Bronchial epithelial cell (primary cell): ENCODE measurements at regions not wholly inside any gene's neighbourhood (a gene's known extent, or its start where the extent isn't known, plus 50 kb on each side); places are given as distances from the start of the nearest gene placed in this dataset.
A peak's percentile ranks its signal among the peaks of the same experiment; 100 is the strongest.

Experiments
- DNase-seq: peaks from one replicate; pipeline ENCODE4 v3.0.0-alpha.2; 2010; ENCODE audit warnings: low read depth
- FAIRE-seq: peaks from 2 replicates; lab custom pipeline; 2011; peaks lifted over from hg19 to GRCh38; lab: Jason Lieb, UNC
- H3K27me3 ChIP-seq: 2 replicates; pipeline ENCODE4 v1.5.1; 2011; ENCODE audit warnings: low read length; ENCODE audit not compliant: control insufficient read depth, insufficient read depth
- H3K36me3 ChIP-seq: 2 replicates; pipeline ENCODE4 v1.5.1; 2011; ENCODE audit warnings: low read length; ENCODE audit not compliant: control insufficient read depth, insufficient read depth
- H3K4me3 ChIP-seq: 2 replicates; pipeline ENCODE4 v1.5.1; 2011; ENCODE audit warnings: mild to moderate bottlenecking, low read depth, low read length, control low read depth
- TF ChIP-seq, protein P1 (sequence below): IDR thresholded peaks from 2 replicates; pipeline ENCODE4 v1.5.1; 2011; ENCODE audit warnings: mild to moderate bottlenecking, moderate library complexity, low read length, control low read depth, inconsistent platforms; ENCODE audit not compliant: insufficient read depth, severe bottlenecking

DNA sequence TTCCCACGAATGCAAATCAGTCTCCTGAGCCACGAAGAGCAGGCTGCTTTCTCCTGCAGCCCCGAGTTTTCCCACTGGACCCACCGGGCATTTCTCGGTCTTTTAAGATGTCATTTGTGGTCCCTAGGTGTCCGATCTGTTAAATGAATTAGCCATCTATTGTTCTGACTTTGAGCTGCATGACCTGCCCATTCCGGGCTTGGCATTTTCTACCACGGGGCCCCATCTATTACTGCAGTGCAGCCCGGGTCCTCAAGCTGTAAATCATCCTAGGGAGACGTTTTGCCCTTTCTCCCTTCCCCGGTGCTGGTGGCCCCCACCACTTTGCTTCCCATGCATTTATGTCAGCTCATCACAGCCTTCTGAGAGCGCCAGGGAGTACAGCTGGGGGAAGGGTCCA lies 405.4 kb downstream of the IRX1 start:
- Histone ChIP-seq H3K27me3 (no peaks in the 10 kb centered on the region), H3K4me3 (no peak overlapping the region), H3K36me3 (no peaks in the 10 kb centered on the region)
- DNase-seq (no peak), FAIRE-seq (no peak)
- TF ChIP-seq, protein P1, sequence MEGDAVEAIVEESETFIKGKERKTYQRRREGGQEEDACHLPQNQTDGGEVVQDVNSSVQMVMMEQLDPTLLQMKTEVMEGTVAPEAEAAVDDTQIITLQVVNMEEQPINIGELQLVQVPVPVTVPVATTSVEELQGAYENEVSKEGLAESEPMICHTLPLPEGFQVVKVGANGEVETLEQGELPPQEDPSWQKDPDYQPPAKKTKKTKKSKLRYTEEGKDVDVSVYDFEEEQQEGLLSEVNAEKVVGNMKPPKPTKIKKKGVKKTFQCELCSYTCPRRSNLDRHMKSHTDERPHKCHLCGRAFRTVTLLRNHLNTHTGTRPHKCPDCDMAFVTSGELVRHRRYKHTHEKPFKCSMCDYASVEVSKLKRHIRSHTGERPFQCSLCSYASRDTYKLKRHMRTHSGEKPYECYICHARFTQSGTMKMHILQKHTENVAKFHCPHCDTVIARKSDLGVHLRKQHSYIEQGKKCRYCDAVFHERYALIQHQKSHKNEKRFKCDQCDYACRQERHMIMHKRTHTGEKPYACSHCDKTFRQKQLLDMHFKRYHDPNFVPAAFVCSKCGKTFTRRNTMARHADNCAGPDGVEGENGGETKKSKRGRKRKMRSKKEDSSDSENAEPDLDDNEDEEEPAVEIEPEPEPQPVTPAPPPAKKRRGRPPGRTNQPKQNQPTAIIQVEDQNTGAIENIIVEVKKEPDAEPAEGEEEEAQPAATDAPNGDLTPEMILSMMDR: no peak

DNA sequence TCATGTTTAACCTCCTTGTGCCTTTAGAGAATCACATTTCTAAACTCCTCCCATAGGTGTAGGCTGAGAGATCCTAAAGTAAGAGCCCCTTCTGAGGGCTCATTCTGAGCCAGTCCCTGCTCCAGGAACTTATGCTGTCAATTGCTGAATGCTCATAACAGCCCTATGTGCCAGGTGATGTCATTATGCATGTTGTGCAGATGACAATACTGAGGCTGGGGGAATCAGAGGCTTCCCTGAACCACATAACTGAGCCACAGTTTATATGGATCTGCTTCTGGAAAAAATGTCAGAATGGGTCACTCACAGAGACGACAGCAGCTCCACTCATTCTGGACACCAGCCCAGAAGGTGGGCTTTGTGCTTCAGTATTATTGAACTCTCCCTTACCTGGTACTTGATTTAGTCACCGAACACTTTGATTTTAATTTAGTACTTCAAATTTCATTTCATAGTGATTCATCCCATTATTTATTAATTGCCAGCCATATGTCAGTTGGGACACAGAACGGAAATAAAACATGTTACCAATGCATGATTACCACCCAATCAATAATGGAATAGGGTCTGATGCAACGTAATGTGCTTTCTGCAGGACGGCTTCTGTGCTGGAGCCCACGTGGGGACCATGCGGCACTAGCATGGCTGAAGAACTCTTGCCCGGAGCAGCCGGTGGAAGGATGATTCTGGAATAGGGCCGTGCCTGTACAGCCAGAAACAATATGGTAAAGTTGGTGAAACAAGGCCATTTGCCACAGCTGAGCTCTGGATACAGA lies 406.3 kb downstream of the IRX1 start:
- DNase-seq: no peak
- FAIRE-seq: no peak
- Histone ChIP-seq H3K36me3 (no peaks in the 10 kb centered on the region), H3K27me3 (no peaks in the 10 kb centered on the region), H3K4me3 (no peak overlapping the region)
- TF ChIP-seq, protein P1: no peak

DNA sequence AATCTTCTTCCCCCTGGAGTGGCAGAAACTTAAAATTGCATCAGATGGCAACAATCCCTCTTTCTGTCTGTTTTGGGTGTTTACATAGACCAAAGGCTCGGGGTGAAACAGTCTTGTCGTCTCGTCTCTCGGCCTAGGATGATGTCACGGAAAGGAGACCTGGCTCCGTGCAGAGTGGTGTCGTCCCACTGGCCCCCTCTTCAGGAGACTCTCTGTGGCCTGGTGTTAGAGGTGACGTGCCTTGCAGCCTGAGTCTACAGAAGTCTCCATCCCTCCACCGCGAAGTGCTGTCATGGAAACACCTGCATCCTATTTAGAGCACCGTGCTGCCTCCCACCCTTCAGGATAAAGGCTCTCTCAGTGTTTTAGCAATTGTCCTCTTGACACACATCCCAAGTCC lies 409.7 kb downstream of the IRX1 start:
- H3K27me3 ChIP-seq: no peaks in the 10 kb centered on the region
- FAIRE-seq: peak; percentile 40
- TF ChIP-seq, protein P1: no peak

DNA sequence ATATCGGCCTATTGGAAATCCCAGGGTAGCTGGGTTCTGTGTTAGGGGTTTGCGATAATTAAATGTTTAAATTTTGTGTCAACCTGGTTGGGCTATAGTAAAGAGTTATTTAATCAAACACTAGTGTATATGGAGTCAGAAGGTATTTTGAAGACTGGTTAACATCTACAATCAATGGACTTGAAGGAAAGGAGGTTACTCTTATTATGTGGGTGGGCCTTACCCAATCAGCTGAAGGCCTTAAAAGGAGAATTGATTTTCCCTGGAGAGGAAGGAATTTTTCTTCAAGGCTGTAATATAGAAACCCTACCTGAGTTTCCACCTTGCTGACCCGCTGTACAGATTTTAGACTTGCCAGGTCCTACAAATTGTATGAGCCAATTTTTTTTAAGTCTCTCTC lies 411.4 kb downstream of the IRX1 start:
- no peaks in the 10 kb centered on the region for H3K27me3 ChIP-seq
- no peak for FAIRE-seq
- H3K4me3 ChIP-seq: no peak overlapping the region
- peaks cover 1% of the 10 kb centered on the region for H3K36me3 ChIP-seq
- DNase-seq: no peak
- TF ChIP-seq, protein P1: no peak

More for the DNA sequence above, 409.7 kb downstream of the IRX1 start:
- DNase-seq: no peak
- H3K36me3 ChIP-seq: peaks cover 1% of the 10 kb centered on the region
- no peak overlapping the region for H3K4me3 ChIP-seq

DNA sequence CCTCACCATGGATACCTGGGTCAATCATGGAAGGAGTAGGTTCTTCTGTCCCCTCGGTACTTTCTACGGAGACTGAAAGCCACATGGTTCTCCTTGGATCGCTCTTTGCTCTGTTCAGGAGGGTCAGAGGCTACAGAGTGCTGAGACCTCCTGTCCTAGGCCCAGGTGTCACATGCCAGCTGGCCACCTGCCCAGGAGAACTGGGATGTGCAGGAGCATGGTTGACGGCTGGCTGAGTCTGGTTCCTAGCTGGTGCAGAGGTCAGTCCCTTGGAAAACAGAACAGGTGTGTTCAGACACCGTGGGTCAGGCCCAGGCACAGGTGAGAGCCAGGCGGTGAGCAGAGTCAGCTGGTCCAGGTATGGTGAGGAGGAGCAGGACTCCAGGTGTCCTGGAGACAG lies 416.3 kb downstream of the IRX1 start:
- TF ChIP-seq, protein P1: no peak
- H3K36me3 ChIP-seq: peaks cover 1% of the 10 kb centered on the region
- H3K27me3 ChIP-seq: no peaks in the 10 kb centered on the region
- DNase-seq: no peak
- H3K4me3 ChIP-seq: no peak overlapping the region
- no peak for FAIRE-seq
